ENCODE measurements at regions not wholly inside any gene's neighbourhood (a gene's known extent, or its start where the extent isn't known, plus 50 kb on each side); places are given as distances from the start of the nearest gene placed in this dataset.

GRCh38 chr9:135225619-135226228, 138.3 kb downstream of the OLFM1 start:
- 47% methylated on average over 11 of the region's 11 CpGs for WGBS (ENCODE audit: missing lambda C conversion rate)
- Histone ChIP-seq H3K4me2 (no peak overlapping the region), H3K4me1 (no peaks in the 10 kb centered on the region), H3K27ac (no peak overlapping the region), H3K9me3 (no peaks in the 10 kb centered on the region; the same call in 2 of the 3 replicates), H3K4me3 (no peak overlapping the region)
- no peak for FAIRE-seq
- ATAC-seq = no peak
- no peak for TF ChIP-seq RNF2 (IDR thresholded peaks at IDR 0.05; ENCODE audit: borderline replicate concordance, low read depth)
- no peak for TF ChIP-seq FOSB (CRISPR knock-in tag; IDR thresholded peaks at IDR 0.05)
- no peak for TF ChIP-seq JUNB (IDR thresholded peaks at IDR 0.05)
- TF ChIP-seq NPAS2 (CRISPR knock-in tag; IDR thresholded peaks at IDR 0.05; ENCODE audit: borderline replicate concordance) = no peak
- no peak; the same call in 1 of the 2 replicates for TF ChIP-seq POLR2A (IDR thresholded peaks at IDR 0.05; ENCODE audit: low read length)
- no peak for TF ChIP-seq MAZ (IDR thresholded peaks at IDR 0.05; ENCODE audit: borderline replicate concordance, low read depth, low read length)
- no peak for TF ChIP-seq ELK1 (IDR thresholded peaks at IDR 0.05; ENCODE audit: low read depth, low read length)
- TF ChIP-seq KDM5A (IDR thresholded peaks at IDR 0.05) = no peak
- TF ChIP-seq, protein P1, sequence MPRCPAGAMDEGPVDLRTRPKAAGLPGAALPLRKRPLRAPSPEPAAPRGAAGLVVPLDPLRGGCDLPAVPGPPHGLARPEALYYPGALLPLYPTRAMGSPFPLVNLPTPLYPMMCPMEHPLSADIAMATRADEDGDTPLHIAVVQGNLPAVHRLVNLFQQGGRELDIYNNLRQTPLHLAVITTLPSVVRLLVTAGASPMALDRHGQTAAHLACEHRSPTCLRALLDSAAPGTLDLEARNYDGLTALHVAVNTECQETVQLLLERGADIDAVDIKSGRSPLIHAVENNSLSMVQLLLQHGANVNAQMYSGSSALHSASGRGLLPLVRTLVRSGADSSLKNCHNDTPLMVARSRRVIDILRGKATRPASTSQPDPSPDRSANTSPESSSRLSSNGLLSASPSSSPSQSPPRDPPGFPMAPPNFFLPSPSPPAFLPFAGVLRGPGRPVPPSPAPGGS (IDR thresholded peaks at IDR 0.05) = no peak
- no peak for TF ChIP-seq CHD4 (IDR thresholded peaks at IDR 0.05; ENCODE audit: borderline replicate concordance)
- no peak for TF ChIP-seq HEYL (CRISPR knock-in tag; IDR thresholded peaks at IDR 0.05)
- no peak for TF ChIP-seq TP53 (CRISPR knock-in tag; IDR thresholded peaks at IDR 0.05)
- TF ChIP-seq HMGXB4 (CRISPR knock-in tag; IDR thresholded peaks at IDR 0.05; ENCODE audit: borderline replicate concordance) = no peak
- TF ChIP-seq HOXB5 (CRISPR knock-in tag; IDR thresholded peaks at IDR 0.05) = no peak
- CTCF ChIA-PET = no interaction called here
- POLR2A ChIA-PET = no interaction called here
- DNase-seq (ENCODE audit: low read depth in 1 of 2, low spot score in 1 of 2) = no peak

GRCh38 chr9:135226369-135227050, 139.0 kb downstream of the OLFM1 start:
- no peak for DNase-seq (ENCODE audit: low read depth in 1 of 2, low spot score in 1 of 2)
- Histone ChIP-seq H3K4me2 (no peak overlapping the region), H3K27ac (no peak overlapping the region), H3K4me1 (no peaks in the 10 kb centered on the region), H3K9me3 (no peaks in the 10 kb centered on the region; the same call in 2 of the 3 replicates), H3K4me3 (no peak overlapping the region)
- CTCF ChIA-PET = no interaction called here
- no peak for ATAC-seq
- no peak for FAIRE-seq
- POLR2A ChIA-PET = no interaction called here
- no peak for TF ChIP-seq BHLHE40 (IDR thresholded peaks at IDR 0.05; ENCODE audit: low read depth, low read length)
- TF ChIP-seq JUN (IDR thresholded peaks at IDR 0.05) = no peak
- TF ChIP-seq ZSCAN20 (CRISPR knock-in tag; IDR thresholded peaks at IDR 0.05) = no peak
- no peak for TF ChIP-seq RFX5 (IDR thresholded peaks at IDR 0.05)
- TF ChIP-seq, protein P2, sequence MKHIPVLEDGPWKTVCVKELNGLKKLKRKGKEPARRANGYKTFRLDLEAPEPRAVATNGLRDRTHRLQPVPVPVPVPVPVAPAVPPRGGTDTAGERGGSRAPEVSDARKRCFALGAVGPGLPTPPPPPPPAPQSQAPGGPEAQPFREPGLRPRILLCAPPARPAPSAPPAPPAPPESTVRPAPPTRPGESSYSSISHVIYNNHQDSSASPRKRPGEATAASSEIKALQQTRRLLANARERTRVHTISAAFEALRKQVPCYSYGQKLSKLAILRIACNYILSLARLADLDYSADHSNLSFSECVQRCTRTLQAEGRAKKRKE (CRISPR knock-in tag; IDR thresholded peaks at IDR 0.05; ENCODE audit: low read depth) = no peak
- no peak for TF ChIP-seq MAFK (IDR thresholded peaks at IDR 0.05; ENCODE audit: partially characterized antibody)
- no peak for TF ChIP-seq POLR2AphosphoS2 (conservative IDR thresholded peaks at IDR 0.05; ENCODE audit: low read length)
- TF ChIP-seq ZNF302 (CRISPR knock-in tag; IDR thresholded peaks at IDR 0.05) = no peak
- no peak for TF ChIP-seq RCOR1 (IDR thresholded peaks at IDR 0.05; ENCODE audit: low read depth, low read length)
- whole genome bisulfite sequencing (ENCODE audit: missing lambda C conversion rate) = 44% methylated on average over 5 of the region's 5 CpGs

Data from A549 (cell line).